ENCODE measurements at regions not wholly inside any gene's neighbourhood (a gene's known extent, or its start where the extent isn't known, plus 50 kb on each side); places are given as distances from the start of the nearest gene placed in this dataset.
"Not testable (repeated sequence)": the region's sequence is repeated elsewhere in the genome, so short reads cannot be mapped to it uniquely, and the experiment has no call there.

GRCh38 chr10:45056806-45057205 is 56.1 kb downstream of the ZNF22 start:
- DNase-seq = not testable (repeated sequence)

GRCh38 chr10:45058580-45058979 is 57.9 kb downstream of the ZNF22 start:
- DNase-seq = no peak

GRCh38 chr10:45058992-45059561 is 58.4 kb downstream of the ZNF22 start:
- no peak for DNase-seq

- DNase-seq = no peak
Measured at GRCh38 chr10:45059632-45060031, 58.9 kb downstream of the ZNF22 start.

GRCh38 chr10:45061982-45062381 is 61.3 kb downstream of the ZNF22 start:
- DNase-seq = no peak

- DNase-seq = no peak
Measured at GRCh38 chr10:45063591-45064231, 63.0 kb downstream of the ZNF22 start.

- DNase-seq = no peak
Measured at GRCh38 chr10:45064998-45065397, 64.3 kb downstream of the ZNF22 start.

GRCh38 chr10:45071043-45071813 is 70.5 kb downstream of the ZNF22 start:
- no peak for DNase-seq

GRCh38 chr10:45075216-45075615 is 74.5 kb downstream of the ZNF22 start:
- no peak for DNase-seq

GRCh38 chr10:45075826-45076380 is 75.2 kb downstream of the ZNF22 start:
- DNase-seq = no peak

- peak; percentile 16 for DNase-seq
Measured at GRCh38 chr10:45076891-45077290, 76.2 kb downstream of the ZNF22 start.

- DNase-seq = no peak
Measured at GRCh38 chr10:45080331-45080730, 79.6 kb downstream of the ZNF22 start.

- DNase-seq = no peak
Measured at GRCh38 chr10:45082176-45082575, 81.5 kb downstream of the ZNF22 start.

- no peak for DNase-seq
Measured at GRCh38 chr10:45091968-45092367, 91.2 kb downstream of the ZNF22 start.

GRCh38 chr10:45093945-45094344 is 93.2 kb downstream of the ZNF22 start:
- DNase-seq = no peak

GRCh38 chr10:45095286-45095685 is 94.6 kb downstream of the ZNF22 start:
- no peak for DNase-seq

- no peak for DNase-seq
Measured at GRCh38 chr10:45096001-45096400, 95.3 kb downstream of the ZNF22 start.

- no peak for DNase-seq
Measured at GRCh38 chr10:45100429-45100828, 99.7 kb downstream of the ZNF22 start.

GRCh38 chr10:45104674-45105073 is 104.0 kb downstream of the ZNF22 start:
- no peak for DNase-seq

GRCh38 chr10:45105309-45105708 is 104.6 kb downstream of the ZNF22 start:
- not testable (repeated sequence) for DNase-seq

GRCh38 chr10:45106236-45106856 is 105.6 kb downstream of the ZNF22 start:
- DNase-seq = no peak

- DNase-seq = no peak
Measured at GRCh38 chr10:45111509-45111908, 110.8 kb downstream of the ZNF22 start.

GRCh38 chr10:45117940-45118339 is 117.2 kb downstream of the ZNF22 start:
- DNase-seq = not testable (repeated sequence)
